ENCODE measurements at regions not wholly inside any gene's neighbourhood (a gene's known extent, or its start where the extent isn't known, plus 50 kb on each side); places are given as distances from the start of the nearest gene placed in this dataset.

DNA sequence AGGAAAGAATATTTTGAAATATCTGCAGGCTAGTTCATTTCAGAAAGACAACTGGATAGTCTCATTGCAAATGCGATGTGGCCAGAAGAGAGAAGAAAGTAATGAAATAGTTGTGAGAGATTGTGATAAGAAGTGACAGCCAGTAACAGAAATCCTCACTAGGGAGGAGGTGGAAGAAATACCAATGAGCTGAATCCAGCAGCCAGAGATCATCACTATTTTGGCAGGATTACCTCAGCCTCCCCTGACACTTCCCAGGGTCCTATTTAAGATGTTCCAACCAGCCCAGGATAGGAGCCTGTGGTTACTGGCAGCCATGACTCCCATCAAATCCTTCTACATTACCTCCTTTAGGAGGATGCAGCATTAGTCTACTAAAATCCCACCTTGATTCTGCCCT is 76.7 kb upstream of the ARHGAP24 start:
- H3K4me1 ChIP-seq (ENCODE audit: control insufficient read depth in 1 of 2, insufficient read depth in 2 of 2, low read length in 2 of 2), result no peaks in the 10 kb centered on the region
- H3K27me3 ChIP-seq (ENCODE audit: low read depth, low read length), result no peaks in the 10 kb centered on the region
- no peak overlapping the region for H3K27ac ChIP-seq (ENCODE audit: low read length)
- H3K36me3 ChIP-seq (ENCODE audit: control insufficient read depth in 1 of 2, insufficient read depth in 2 of 2, low read length in 2 of 2), result no peaks in the 10 kb centered on the region
- H3K4me3 ChIP-seq (ENCODE audit: low read depth in 1 of 2, low read length in 2 of 2), result no peak overlapping the region
- no peaks in the 10 kb centered on the region for H3K9me3 ChIP-seq (ENCODE audit: control insufficient read depth in 1 of 2, low read length in 2 of 2)

GRCh38 chr4:85399270-85399669 is 75.7 kb upstream of the ARHGAP24 start:
- Histone ChIP-seq H3K9me3 (ENCODE audit: control insufficient read depth in 1 of 2, low read length in 2 of 2) (no peaks in the 10 kb centered on the region), H3K36me3 (ENCODE audit: control insufficient read depth in 1 of 2, insufficient read depth in 2 of 2, low read length in 2 of 2) (no peaks in the 10 kb centered on the region), H3K27me3 (ENCODE audit: low read depth, low read length) (no peaks in the 10 kb centered on the region), H3K27ac (ENCODE audit: low read length) (no peak overlapping the region), H3K4me1 (ENCODE audit: control insufficient read depth in 1 of 2, insufficient read depth in 2 of 2, low read length in 2 of 2) (no peaks in the 10 kb centered on the region), H3K4me3 (ENCODE audit: low read depth in 1 of 2, low read length in 2 of 2) (no peak overlapping the region)

GRCh38 chr4:85402371-85402770 is 72.6 kb upstream of the ARHGAP24 start:
- Histone ChIP-seq H3K36me3 (ENCODE audit: control insufficient read depth in 1 of 2, insufficient read depth in 2 of 2, low read length in 2 of 2) (no peaks in the 10 kb centered on the region), H3K4me3 (ENCODE audit: low read depth in 1 of 2, low read length in 2 of 2) (no peak overlapping the region), H3K4me1 (ENCODE audit: control insufficient read depth in 1 of 2, insufficient read depth in 2 of 2, low read length in 2 of 2) (no peaks in the 10 kb centered on the region), H3K9me3 (ENCODE audit: control insufficient read depth in 1 of 2, low read length in 2 of 2) (no peaks in the 10 kb centered on the region), H3K27me3 (ENCODE audit: low read depth, low read length) (no peaks in the 10 kb centered on the region), H3K27ac (ENCODE audit: low read length) (no peak overlapping the region)

DNA sequence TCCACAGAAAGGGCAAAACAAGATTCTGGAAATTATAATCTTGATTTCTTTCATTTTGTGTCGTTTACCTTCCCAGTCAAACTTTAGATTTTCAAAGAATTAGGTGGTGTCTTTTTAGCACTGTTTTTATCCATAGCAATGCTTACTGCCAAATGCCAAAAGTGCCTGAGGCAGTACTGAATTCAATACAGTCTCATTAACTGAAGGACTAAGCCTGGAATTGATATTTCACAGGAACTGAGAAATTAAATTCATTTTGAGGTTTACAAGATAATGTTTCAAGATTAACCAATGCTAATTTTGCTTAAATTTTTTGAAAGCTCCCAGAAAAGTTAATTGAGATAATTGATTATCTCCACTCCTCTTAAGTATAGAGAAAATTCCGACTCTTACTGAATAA is 68.8 kb upstream of the ARHGAP24 start:
- H3K27me3 ChIP-seq (ENCODE audit: low read depth, low read length), result no peaks in the 10 kb centered on the region
- H3K36me3 ChIP-seq (ENCODE audit: control insufficient read depth in 1 of 2, insufficient read depth in 2 of 2, low read length in 2 of 2), result no peaks in the 10 kb centered on the region
- no peak overlapping the region for H3K4me3 ChIP-seq (ENCODE audit: low read depth in 1 of 2, low read length in 2 of 2)
- H3K4me1 ChIP-seq (ENCODE audit: control insufficient read depth in 1 of 2, insufficient read depth in 2 of 2, low read length in 2 of 2), result no peaks in the 10 kb centered on the region
- H3K27ac ChIP-seq (ENCODE audit: low read length), result no peak overlapping the region
- no peaks in the 10 kb centered on the region for H3K9me3 ChIP-seq (ENCODE audit: control insufficient read depth in 1 of 2, low read length in 2 of 2)

- H3K27ac ChIP-seq (ENCODE audit: low read length), result no peak overlapping the region
- H3K27me3 ChIP-seq (ENCODE audit: low read depth, low read length), result no peaks in the 10 kb centered on the region
- no peaks in the 10 kb centered on the region for H3K36me3 ChIP-seq (ENCODE audit: control insufficient read depth in 1 of 2, insufficient read depth in 2 of 2, low read length in 2 of 2)
- no peak overlapping the region for H3K4me3 ChIP-seq (ENCODE audit: low read depth in 1 of 2, low read length in 2 of 2)
- H3K4me1 ChIP-seq (ENCODE audit: control insufficient read depth in 1 of 2, insufficient read depth in 2 of 2, low read length in 2 of 2), result no peaks in the 10 kb centered on the region
- H3K9me3 ChIP-seq (ENCODE audit: control insufficient read depth in 1 of 2, low read length in 2 of 2), result no peaks in the 10 kb centered on the region
These were observed 67.4 kb upstream of the ARHGAP24 start for GRCh38 chr4:85407546-85407945.

DNA sequence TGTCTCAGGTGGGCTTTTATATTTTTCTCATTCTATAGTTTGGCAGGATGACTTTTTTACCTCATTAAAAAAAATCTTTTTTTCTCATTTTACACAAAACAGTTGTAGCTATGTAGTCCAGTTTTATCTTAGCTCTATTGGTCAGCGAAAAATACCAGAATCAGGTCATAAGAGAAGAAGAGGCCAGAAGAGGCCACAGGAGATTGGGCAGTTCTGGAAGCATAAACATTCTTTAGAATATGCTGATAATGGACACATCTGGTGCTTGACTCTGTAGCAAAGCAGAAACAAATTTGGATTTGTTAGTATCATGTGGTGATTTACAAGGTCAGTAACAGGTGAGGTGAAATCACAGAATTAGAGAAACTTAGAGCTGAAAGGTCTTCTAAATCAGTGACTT is 66.6 kb upstream of the ARHGAP24 start:
- Histone ChIP-seq H3K36me3 (ENCODE audit: control insufficient read depth in 1 of 2, insufficient read depth in 2 of 2, low read length in 2 of 2) (no peaks in the 10 kb centered on the region), H3K4me3 (ENCODE audit: low read depth in 1 of 2, low read length in 2 of 2) (no peak overlapping the region), H3K27me3 (ENCODE audit: low read depth, low read length) (no peaks in the 10 kb centered on the region), H3K27ac (ENCODE audit: low read length) (no peak overlapping the region), H3K9me3 (ENCODE audit: control insufficient read depth in 1 of 2, low read length in 2 of 2) (no peaks in the 10 kb centered on the region), H3K4me1 (ENCODE audit: control insufficient read depth in 1 of 2, insufficient read depth in 2 of 2, low read length in 2 of 2) (no peaks in the 10 kb centered on the region)

DNA sequence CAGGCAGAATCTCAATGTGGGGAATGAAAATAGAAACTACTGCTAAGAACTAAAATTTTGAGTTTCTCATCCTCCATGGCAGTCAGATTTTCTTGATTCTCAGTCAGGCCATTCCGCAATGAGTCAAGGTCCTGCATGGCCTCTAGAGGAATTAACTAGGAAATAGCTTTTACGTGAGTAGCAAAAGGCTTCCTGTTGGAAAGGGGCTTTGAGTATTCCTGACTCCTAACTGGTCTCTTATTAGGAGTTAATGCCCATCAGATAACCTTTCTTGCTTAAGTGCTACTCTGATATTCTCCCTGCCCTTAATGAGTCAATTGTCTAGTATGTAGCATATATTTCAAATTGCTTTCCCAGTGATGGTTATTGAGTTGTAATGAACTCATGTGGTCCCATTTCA is 65.7 kb upstream of the ARHGAP24 start:
- Histone ChIP-seq H3K4me3 (ENCODE audit: low read depth in 1 of 2, low read length in 2 of 2) (no peak overlapping the region), H3K27me3 (ENCODE audit: low read depth, low read length) (no peaks in the 10 kb centered on the region), H3K36me3 (ENCODE audit: control insufficient read depth in 1 of 2, insufficient read depth in 2 of 2, low read length in 2 of 2) (no peaks in the 10 kb centered on the region), H3K9me3 (ENCODE audit: control insufficient read depth in 1 of 2, low read length in 2 of 2) (no peaks in the 10 kb centered on the region), H3K4me1 (ENCODE audit: control insufficient read depth in 1 of 2, insufficient read depth in 2 of 2, low read length in 2 of 2) (no peaks in the 10 kb centered on the region), H3K27ac (ENCODE audit: low read length) (no peak overlapping the region)

- Histone ChIP-seq H3K4me3 (ENCODE audit: low read depth in 1 of 2, low read length in 2 of 2) (no peak overlapping the region), H3K4me1 (ENCODE audit: control insufficient read depth in 1 of 2, insufficient read depth in 2 of 2, low read length in 2 of 2) (no peaks in the 10 kb centered on the region), H3K36me3 (ENCODE audit: control insufficient read depth in 1 of 2, insufficient read depth in 2 of 2, low read length in 2 of 2) (no peaks in the 10 kb centered on the region), H3K27ac (ENCODE audit: low read length) (no peak overlapping the region), H3K27me3 (ENCODE audit: low read depth, low read length) (no peaks in the 10 kb centered on the region), H3K9me3 (ENCODE audit: control insufficient read depth in 1 of 2, low read length in 2 of 2) (no peaks in the 10 kb centered on the region)
These were observed 63.6 kb upstream of the ARHGAP24 start for GRCh38 chr4:85411386-85411785.

GRCh38 chr4:85414972-85415371 is 60.0 kb upstream of the ARHGAP24 start:
- no peaks in the 10 kb centered on the region for H3K27me3 ChIP-seq (ENCODE audit: low read depth, low read length)
- H3K27ac ChIP-seq (ENCODE audit: low read length), result no peak overlapping the region
- no peaks in the 10 kb centered on the region for H3K36me3 ChIP-seq (ENCODE audit: control insufficient read depth in 1 of 2, insufficient read depth in 2 of 2, low read length in 2 of 2)
- H3K4me1 ChIP-seq (ENCODE audit: control insufficient read depth in 1 of 2, insufficient read depth in 2 of 2, low read length in 2 of 2), result no peaks in the 10 kb centered on the region
- no peak overlapping the region for H3K4me3 ChIP-seq (ENCODE audit: low read depth in 1 of 2, low read length in 2 of 2)
- H3K9me3 ChIP-seq (ENCODE audit: control insufficient read depth in 1 of 2, low read length in 2 of 2), result no peaks in the 10 kb centered on the region

- Histone ChIP-seq H3K27ac (ENCODE audit: low read length) (no peak overlapping the region), H3K4me3 (ENCODE audit: low read depth in 1 of 2, low read length in 2 of 2) (no peak overlapping the region), H3K36me3 (ENCODE audit: control insufficient read depth in 1 of 2, insufficient read depth in 2 of 2, low read length in 2 of 2) (no peaks in the 10 kb centered on the region), H3K4me1 (ENCODE audit: control insufficient read depth in 1 of 2, insufficient read depth in 2 of 2, low read length in 2 of 2) (no peaks in the 10 kb centered on the region), H3K9me3 (ENCODE audit: control insufficient read depth in 1 of 2, low read length in 2 of 2) (no peaks in the 10 kb centered on the region), H3K27me3 (ENCODE audit: low read depth, low read length) (no peaks in the 10 kb centered on the region)
These were observed 58.9 kb upstream of the ARHGAP24 start for GRCh38 chr4:85416094-85416493.

DNA sequence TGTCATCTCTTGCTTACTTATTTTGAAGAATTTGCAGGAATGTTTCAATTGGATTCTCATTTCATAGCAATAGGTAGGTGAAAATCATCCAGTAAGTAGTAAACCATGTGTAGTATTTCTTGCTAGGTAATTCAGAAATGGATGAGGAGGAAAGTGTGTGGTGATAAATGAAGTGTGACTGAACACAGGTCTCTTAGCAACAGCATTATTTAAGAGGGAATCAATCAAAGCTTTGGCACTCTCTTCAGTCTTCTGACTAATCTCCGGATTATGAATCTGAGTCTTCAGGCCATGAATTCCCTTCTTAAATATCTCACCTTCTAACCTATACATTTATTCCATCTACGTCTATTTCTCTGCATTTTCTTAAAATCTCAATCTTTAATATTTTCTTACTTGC is 55.8 kb upstream of the ARHGAP24 start:
- no peaks in the 10 kb centered on the region for H3K4me1 ChIP-seq (ENCODE audit: control insufficient read depth in 1 of 2, insufficient read depth in 2 of 2, low read length in 2 of 2)
- no peaks in the 10 kb centered on the region for H3K36me3 ChIP-seq (ENCODE audit: control insufficient read depth in 1 of 2, insufficient read depth in 2 of 2, low read length in 2 of 2)
- H3K4me3 ChIP-seq (ENCODE audit: low read depth in 1 of 2, low read length in 2 of 2), result no peak overlapping the region
- H3K27ac ChIP-seq (ENCODE audit: low read length), result no peak overlapping the region
- no peaks in the 10 kb centered on the region for H3K9me3 ChIP-seq (ENCODE audit: control insufficient read depth in 1 of 2, low read length in 2 of 2)
- H3K27me3 ChIP-seq (ENCODE audit: low read depth, low read length), result no peaks in the 10 kb centered on the region

GRCh38 chr4:85420831-85421230 is 54.1 kb upstream of the ARHGAP24 start:
- Histone ChIP-seq H3K36me3 (ENCODE audit: control insufficient read depth in 1 of 2, insufficient read depth in 2 of 2, low read length in 2 of 2) (no peaks in the 10 kb centered on the region), H3K4me1 (ENCODE audit: control insufficient read depth in 1 of 2, insufficient read depth in 2 of 2, low read length in 2 of 2) (no peaks in the 10 kb centered on the region), H3K9me3 (ENCODE audit: control insufficient read depth in 1 of 2, low read length in 2 of 2) (no peaks in the 10 kb centered on the region), H3K4me3 (ENCODE audit: low read depth in 1 of 2, low read length in 2 of 2) (no peak overlapping the region), H3K27me3 (ENCODE audit: low read depth, low read length) (no peaks in the 10 kb centered on the region), H3K27ac (ENCODE audit: low read length) (no peak overlapping the region)
